ENCODE measurements at regions not wholly inside any gene's neighbourhood (a gene's known extent, or its start where the extent isn't known, plus 50 kb on each side); places are given as distances from the start of the nearest gene placed in this dataset.

- Histone ChIP-seq H3K79me2 (ENCODE audit: control insufficient read depth, insufficient read depth, low read length) (no peaks in the 10 kb centered on the region), H3K36me3 (replicated peaks in 1 of 2; ENCODE audit: control extremely low read depth in 1 of 2, control insufficient read depth in 1 of 2, extremely low read depth in 1 of 2, insufficient read depth in 2 of 2, low read length in 1 of 2) (no peaks in the 10 kb centered on the region), H3K27me3 (replicated peaks in 1 of 4; ENCODE audit: control extremely low read depth in 1 of 4, control insufficient read depth in 3 of 4, insufficient read depth in 4 of 4, low read length in 3 of 4) (no peaks in the 10 kb centered on the region), H3K4me1 (ENCODE audit: control insufficient read depth in 2 of 2, insufficient read depth in 2 of 2, low read length in 2 of 2) (no peaks in the 10 kb centered on the region), H4K20me1 (ENCODE audit: control insufficient read depth, insufficient read depth, low read length, poor library complexity, severe bottlenecking) (no peaks in the 10 kb centered on the region), H3K9ac (ENCODE audit: low read length) (no peak overlapping the region), H2AFZ (ENCODE audit: insufficient read depth, low read depth, low read length, poor library complexity, severe bottlenecking) (no peak overlapping the region), H3K4me3 (ENCODE audit: control extremely low read depth in 1 of 5, extremely low read depth in 1 of 5, insufficient read depth in 1 of 5, low read depth in 2 of 5, low read length in 4 of 5) (no peak overlapping the region), H3K9me3 (ENCODE audit: control extremely low read depth in 1 of 3, control insufficient read depth in 2 of 3, insufficient read depth in 1 of 3, low read length in 2 of 3) (peaks cover 0 to 3% (median 0%) of the 10 kb centered on the region in 3 donors), H3K27ac (ENCODE audit: low read length in 2 of 2) (no peak overlapping the region), H3K4me2 (replicated peaks; ENCODE audit: low read depth, low read length, poor library complexity, severe bottlenecking) (no peak overlapping the region)
- 90% methylated on average over 2 of the region's 4 CpGs for WGBS (ENCODE audit: insufficient coverage)
- peaks cover 2% of the 10 kb centered on the region for H3K9me3 Mint-ChIP-seq (ENCODE audit: insufficient read depth)
- intact Hi-C loops (cut with micrococcal nuclease): no loop called here
- CTCF ChIA-PET: no interaction called here
- POLR2A ChIA-PET: no interaction called here
- H3K4me3 Mint-ChIP-seq: no peak overlapping the region
- TF ChIP-seq EZH2 (IDR thresholded peaks at IDR 0.05; ENCODE audit: borderline replicate concordance, insufficient read depth, low read depth, low read length, poor library complexity, severe bottlenecking): no peak
- no peak for TF ChIP-seq CTCF (IDR thresholded peaks at IDR 0.05)
- ATAC-seq (ENCODE audit: low read depth) (no peak), DNase-seq (no peak)
- H3K4me1 Mint-ChIP-seq: no peaks in the 10 kb centered on the region
- H3K27ac Mint-ChIP-seq: no peak overlapping the region
- peaks cover 6% of the 10 kb centered on the region for H3K27me3 Mint-ChIP-seq
Measured at GRCh38 chr22:47775686-47776085, 1013.2 kb downstream of the TBC1D22A start.

GRCh38 chr22:47775191-47775590, 1012.7 kb downstream of the TBC1D22A start:
- ChIA-PET CTCF (no interaction called here), POLR2A (no interaction called here)
- Histone ChIP-seq H3K4me2 (replicated peaks; ENCODE audit: low read depth, low read length, poor library complexity, severe bottlenecking) (no peak overlapping the region), H4K20me1 (ENCODE audit: control insufficient read depth, insufficient read depth, low read length, poor library complexity, severe bottlenecking) (no peaks in the 10 kb centered on the region), H2AFZ (ENCODE audit: insufficient read depth, low read depth, low read length, poor library complexity, severe bottlenecking) (no peak overlapping the region), H3K4me1 (ENCODE audit: control insufficient read depth in 2 of 2, insufficient read depth in 2 of 2, low read length in 2 of 2) (no peaks in the 10 kb centered on the region), H3K4me3 (ENCODE audit: control extremely low read depth in 1 of 5, extremely low read depth in 1 of 5, insufficient read depth in 1 of 5, low read depth in 2 of 5, low read length in 4 of 5) (no peak overlapping the region), H3K36me3 (replicated peaks in 1 of 2; ENCODE audit: control extremely low read depth in 1 of 2, control insufficient read depth in 1 of 2, extremely low read depth in 1 of 2, insufficient read depth in 2 of 2, low read length in 1 of 2) (no peaks in the 10 kb centered on the region), H3K9ac (ENCODE audit: low read length) (no peak overlapping the region), H3K9me3 (ENCODE audit: control extremely low read depth in 1 of 3, control insufficient read depth in 2 of 3, insufficient read depth in 1 of 3, low read length in 2 of 3) (peaks cover 0 to 3% (median 0%) of the 10 kb centered on the region in 3 donors), H3K27me3 (replicated peaks in 1 of 4; ENCODE audit: control extremely low read depth in 1 of 4, control insufficient read depth in 3 of 4, insufficient read depth in 4 of 4, low read length in 3 of 4) (no peaks in the 10 kb centered on the region), H3K27ac (ENCODE audit: low read length in 2 of 2) (no peak overlapping the region), H3K79me2 (ENCODE audit: control insufficient read depth, insufficient read depth, low read length) (no peaks in the 10 kb centered on the region)
- no peak for DNase-seq
- Mint-ChIP-seq H3K4me1 (no peaks in the 10 kb centered on the region), H3K27ac (no peak overlapping the region), H3K4me3 (no peak overlapping the region), H3K9me3 (ENCODE audit: insufficient read depth) (peaks cover 2% of the 10 kb centered on the region), H3K27me3 (peaks cover 6% of the 10 kb centered on the region)
- TF ChIP-seq CTCF (IDR thresholded peaks at IDR 0.05) (no peak), EZH2 (IDR thresholded peaks at IDR 0.05; ENCODE audit: borderline replicate concordance, insufficient read depth, low read depth, low read length, poor library complexity, severe bottlenecking) (no peak)
- WGBS (ENCODE audit: insufficient coverage): 80% methylated on average over 1 of the region's 4 CpGs
- intact Hi-C loops (cut with micrococcal nuclease): no loop called here
- no peak for ATAC-seq (ENCODE audit: low read depth)
